ENCODE measurements at regions not wholly inside any gene's neighbourhood (a gene's known extent, or its start where the extent isn't known, plus 50 kb on each side); places are given as distances from the start of the nearest gene placed in this dataset.

GRCh38 chr6:22457996-22458395 lies 111.4 kb upstream of the HDGFL1 start:
- Histone ChIP-seq H3K27ac (ENCODE audit: low read depth in 2 of 2, low read length in 1 of 2) (no peak overlapping the region), H3K4me3 (ENCODE audit: low read depth in 2 of 2, low read length in 1 of 2) (no peak overlapping the region), H4K20me1 (ENCODE audit: insufficient read depth) (no peaks in the 10 kb centered on the region), H3K27me3 (ENCODE audit: insufficient read depth) (no peaks in the 10 kb centered on the region), H3K9ac (no peak overlapping the region), H3K9me3 (peaks cover 3% of the 10 kb centered on the region; the same call in 1 of the 2 replicates), H3K36me3 (replicated peaks in 1 of 2; ENCODE audit: control insufficient read depth in 1 of 2, insufficient read depth in 2 of 2, low read length in 1 of 2) (no peaks in the 10 kb centered on the region), H2AFZ (ENCODE audit: low read depth) (peak overlapping the region; percentile 25; the same call in 1 of the 2 replicates), H3K4me2 (no peak overlapping the region), H3F3A (replicated peaks; ENCODE audit: insufficient read depth) (no peaks in the 10 kb centered on the region), H3K4me1 (ENCODE audit: control insufficient read depth in 1 of 2, insufficient read depth in 2 of 2, low read depth in 1 of 2, low read length in 1 of 2) (no peaks in the 10 kb centered on the region), H3K79me2 (ENCODE audit: insufficient read depth) (no peaks in the 10 kb centered on the region), H3K9me2 (peaks cover 4% of the 10 kb centered on the region; the same call in 1 of the 2 replicates)
- TF ChIP-seq EZH2phosphoT487 (IDR thresholded peaks at IDR 0.05; ENCODE audit: borderline replicate concordance, low read depth) (no peak), RXRA (IDR thresholded peaks at IDR 0.05; ENCODE audit: borderline replicate concordance, low read depth) (no peak), TCF12 (IDR thresholded peaks at IDR 0.05) (no peak), FOSL2 (IDR thresholded peaks at IDR 0.05; ENCODE audit: borderline replicate concordance, low read depth) (no peak), SIN3A (IDR thresholded peaks at IDR 0.05; ENCODE audit: borderline replicate concordance, low read depth, low read length) (no peak)
- ChIA-PET POLR2A (no interaction called here), CTCF (interaction anchor here (1.0 kb wide), 1 partner anchor 12 kb away, joined by 3 read pairs; no protein-coding TSS in a partner anchor)
- DNase-seq: no peak
- WGBS (ENCODE audit: low lambda C conversion rate): 52% methylated on average over 1 of the region's 1 CpG

GRCh38 chr6:22466665-22467245 lies 102.6 kb upstream of the HDGFL1 start:
- H3K9ac ChIP-seq: no peak overlapping the region
- ChIA-PET CTCF (no interaction called here), POLR2A (no interaction called here)
- H4K20me1 ChIP-seq (ENCODE audit: insufficient read depth): no peaks in the 10 kb centered on the region
- peaks cover 13 to 16% of the 10 kb centered on the region in 2 experiments; a peak in 3 of 4 replicates for H3K4me1 ChIP-seq (ENCODE audit: control insufficient read depth in 1 of 2, insufficient read depth in 2 of 2, low read depth in 1 of 2, low read length in 1 of 2)
- no peak overlapping the region for H2AFZ ChIP-seq (ENCODE audit: low read depth)
- H3K36me3 ChIP-seq (replicated peaks in 1 of 2; ENCODE audit: control insufficient read depth in 1 of 2, insufficient read depth in 2 of 2, low read length in 1 of 2): no peaks in the 10 kb centered on the region
- DNase-seq: no peak
- 92% methylated on average over 4 of the region's 4 CpGs for WGBS (ENCODE audit: low lambda C conversion rate)
- no peaks in the 10 kb centered on the region for H3K79me2 ChIP-seq (ENCODE audit: insufficient read depth)
- TF ChIP-seq SIN3A (IDR thresholded peaks at IDR 0.05; ENCODE audit: borderline replicate concordance, low read depth, low read length) (no peak), RAD21 (IDR thresholded peaks at IDR 0.05; ENCODE audit: low read length) (no peak), CHD2 (IDR thresholded peaks at IDR 0.05; ENCODE audit: low read length, partially characterized antibody) (no peak), FOXJ3 (CRISPR knock-in tag; IDR thresholded peaks at IDR 0.05) (no peak), MEF2A (IDR thresholded peaks at IDR 0.05; ENCODE audit: borderline replicate concordance, low read depth) (no peak), TAF1 (IDR thresholded peaks at IDR 0.05; ENCODE audit: borderline replicate concordance, low read depth, low read length) (no peak), YY1 (IDR thresholded peaks at IDR 0.05; ENCODE audit: low read depth) (no peak), CTCF (IDR thresholded peaks at IDR 0.05) (no peak), JUND (IDR thresholded peaks at IDR 0.05) (no peak), MAX (IDR thresholded peaks at IDR 0.05; ENCODE audit: low read depth) (no peak), EZH2phosphoT487 (IDR thresholded peaks at IDR 0.05; ENCODE audit: borderline replicate concordance, low read depth) (no peak), GATA2 (CRISPR knock-in tag; IDR thresholded peaks at IDR 0.05) (no peak), USF1 (IDR thresholded peaks at IDR 0.05; ENCODE audit: borderline replicate concordance, low read depth) (no peak)
- H3K4me2 ChIP-seq: no peak overlapping the region
- peaks cover 18% of the 10 kb centered on the region for H3F3A ChIP-seq (replicated peaks; ENCODE audit: insufficient read depth)
- no peak overlapping the region for H3K27ac ChIP-seq (ENCODE audit: low read depth in 2 of 2, low read length in 1 of 2)
- H3K4me3 ChIP-seq (ENCODE audit: low read depth in 2 of 2, low read length in 1 of 2): no peak overlapping the region
- H3K9me3 ChIP-seq: no peaks in the 10 kb centered on the region
- 0 out of 2 replicates have a peak, but pooled peaks cover 3% of the 10 kb centered on the region for H3K9me2 ChIP-seq
- no peaks in the 10 kb centered on the region for H3K27me3 ChIP-seq (ENCODE audit: insufficient read depth)
